EL (cell line): ENCODE measurements at regions not wholly inside any gene's neighbourhood (a gene's known extent, or its start where the extent isn't known, plus 50 kb on each side); places are given as distances from the start of the nearest gene placed in this dataset.

Experiments used
- DNase-seq: peaks from one replicate; pipeline ENCODE4 v3.0.0-alpha.2; 2016

GRCh38 chr2:223414646-223415045 is 187.5 kb downstream of the SCG2 start:
- DNase-seq = peak; percentile 12

DNA sequence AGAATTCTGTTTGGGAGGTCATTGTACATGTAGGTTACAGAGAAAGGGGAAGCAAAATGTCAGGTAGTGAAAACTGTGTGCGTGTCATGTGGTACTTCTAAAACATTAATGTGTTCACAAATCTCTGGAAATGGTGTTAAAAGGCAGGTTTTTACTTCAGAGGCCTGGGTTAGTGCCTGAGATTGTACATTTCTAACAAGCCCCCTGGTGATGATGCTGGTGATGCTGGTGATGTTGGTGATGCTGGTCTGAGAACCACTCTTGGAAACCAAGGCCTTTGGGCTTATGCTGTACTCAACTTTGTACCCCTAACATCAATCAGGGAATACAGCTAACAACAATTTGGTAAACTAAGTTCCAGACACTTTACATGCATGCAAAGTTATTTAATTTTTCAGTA is 187.1 kb downstream of the SCG2 start:
- no peak for DNase-seq

GRCh38 chr2:223416815-223417610 is 185.1 kb downstream of the SCG2 start:
- peak; percentile 14 for DNase-seq

GRCh38 chr2:223418131-223418530 is 184.0 kb downstream of the SCG2 start:
- no peak for DNase-seq

GRCh38 chr2:223418604-223419199 is 183.5 kb downstream of the SCG2 start:
- no peak for DNase-seq

DNA sequence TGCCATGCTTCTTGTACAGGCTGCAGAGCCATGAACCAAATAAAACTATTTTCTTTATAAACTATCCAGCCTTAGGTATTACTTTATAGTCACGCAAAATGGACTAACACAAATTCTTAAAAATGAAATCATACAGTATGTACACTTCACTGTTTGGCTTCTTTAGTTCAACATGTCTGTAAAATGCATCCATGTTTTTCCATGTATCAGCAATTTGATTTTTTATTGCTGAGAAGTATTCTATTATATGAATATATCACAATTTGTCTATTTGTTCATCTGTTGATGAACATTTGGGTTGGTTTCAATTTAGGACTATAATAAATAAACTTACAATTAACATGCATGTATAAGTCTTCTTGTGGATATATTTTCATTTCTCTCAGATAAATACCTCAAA is 182.1 kb downstream of the SCG2 start:
- no peak for DNase-seq

- DNase-seq = no peak
Observed at GRCh38 chr2:223431479-223431878, 170.7 kb downstream of the SCG2 start.

- no peak for DNase-seq
Observed at GRCh38 chr2:223433461-223433860, 168.7 kb downstream of the SCG2 start.

- no peak for DNase-seq
Observed at GRCh38 chr2:223437788-223438187, 164.4 kb downstream of the SCG2 start.

DNA sequence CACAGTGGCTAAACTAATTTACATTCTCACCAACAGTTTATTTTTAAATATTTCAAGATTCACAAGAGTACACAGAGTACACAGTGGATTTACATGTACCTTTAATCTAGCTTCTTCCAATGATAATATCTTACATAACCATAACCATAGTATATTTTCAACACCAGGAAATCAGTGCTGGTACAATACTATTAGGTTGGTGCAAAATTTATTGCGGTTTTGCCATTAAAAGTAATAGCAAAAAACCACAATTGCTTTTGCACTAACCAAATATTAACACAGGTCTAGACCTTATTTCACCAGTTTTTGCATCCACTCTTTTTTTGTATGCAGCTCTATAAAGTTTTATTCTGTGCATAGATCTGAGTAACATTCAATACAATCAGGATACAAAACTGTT is 163.0 kb downstream of the SCG2 start:
- DNase-seq = no peak

- DNase-seq = no peak
Observed at GRCh38 chr2:223439786-223440185, 162.4 kb downstream of the SCG2 start.

- no peak for DNase-seq
Observed at GRCh38 chr2:223442847-223443246, 159.3 kb downstream of the SCG2 start.

DNA sequence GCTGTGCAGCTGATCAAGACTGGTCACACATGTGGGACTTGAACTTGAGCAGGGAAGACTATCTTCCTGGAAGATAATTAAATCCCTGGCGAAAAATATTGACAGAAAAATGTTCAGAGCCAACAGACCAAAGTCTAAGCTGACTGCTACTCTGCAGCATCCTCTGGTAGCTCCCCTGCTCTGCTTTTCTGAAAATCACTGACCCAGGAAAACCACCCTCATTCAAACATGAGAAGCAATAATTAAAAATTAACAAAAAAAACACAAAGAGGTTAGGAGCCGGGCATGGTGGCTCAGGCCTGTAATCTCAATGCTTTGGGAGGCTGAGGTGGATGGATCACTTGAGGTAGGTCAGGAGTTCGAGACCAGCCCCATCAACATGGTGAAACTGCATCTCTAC is 151.9 kb downstream of the SCG2 start:
- DNase-seq = no peak

- DNase-seq = no peak
Observed at GRCh38 chr2:223457301-223457700, 144.9 kb downstream of the SCG2 start.

GRCh38 chr2:223459328-223459939 is 142.7 kb downstream of the SCG2 start:
- DNase-seq = peak; percentile 39

DNA sequence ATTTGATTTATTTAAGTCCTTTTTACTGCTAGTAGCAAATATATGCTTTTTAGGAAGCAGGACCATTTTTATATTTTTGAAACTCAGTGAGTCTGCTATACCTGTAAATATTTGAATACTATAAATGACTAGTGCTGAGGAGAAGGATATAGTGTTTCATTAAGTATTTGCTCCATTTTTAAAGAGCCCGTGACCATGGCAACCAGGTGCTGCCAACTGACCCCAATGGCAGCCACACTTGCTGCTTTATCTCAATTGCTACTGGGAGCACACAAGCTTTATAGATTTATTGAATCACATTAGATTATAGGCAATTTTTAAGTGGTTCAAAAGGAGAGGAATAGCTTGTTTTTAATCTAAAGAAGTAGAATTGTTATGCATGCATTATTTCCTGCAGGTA is 142.0 kb downstream of the SCG2 start:
- DNase-seq = no peak

- DNase-seq = peak; percentile 86
Observed at GRCh38 chr2:223460774-223461211, 141.4 kb downstream of the SCG2 start.

DNA sequence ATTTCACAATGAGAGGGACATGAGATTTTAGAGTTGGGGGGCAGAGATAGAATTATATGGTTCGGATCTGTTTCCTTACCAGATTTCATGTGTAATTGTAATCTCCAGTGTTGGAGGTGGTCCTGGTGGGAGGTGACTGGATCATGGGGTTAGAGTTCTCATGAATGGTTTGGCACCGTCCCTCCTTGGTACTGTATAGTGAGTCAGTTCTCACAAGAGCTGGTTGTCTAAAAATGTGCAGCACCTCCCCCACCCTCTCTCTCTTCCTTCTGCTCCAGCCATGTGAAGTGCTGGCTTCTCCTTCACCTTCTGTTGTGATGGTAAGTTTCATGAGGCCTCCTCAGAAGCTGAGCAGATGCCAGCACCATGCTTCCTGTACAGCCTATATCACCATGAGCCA is 138.1 kb downstream of the SCG2 start:
- DNase-seq = no peak

GRCh38 chr2:223465793-223466192 is 136.4 kb downstream of the SCG2 start:
- DNase-seq = peak; percentile 98

DNA sequence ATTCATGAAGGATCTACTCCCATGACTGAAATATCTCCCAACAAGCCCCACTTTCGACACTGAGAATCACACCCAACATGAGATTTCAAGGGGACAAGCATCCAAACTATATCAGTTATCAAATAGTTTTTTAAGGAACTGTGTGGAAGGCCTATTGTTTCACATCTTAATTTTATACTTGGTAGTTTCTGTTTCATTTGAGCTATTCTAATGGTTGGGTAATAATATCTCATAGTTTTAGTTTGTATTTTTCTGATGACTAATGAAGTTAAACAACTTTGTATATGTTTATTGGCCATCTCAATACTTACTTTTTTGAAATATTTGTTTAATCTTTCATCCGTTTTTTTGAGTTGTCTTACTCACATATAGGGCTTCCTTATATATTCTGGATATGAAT is 135.0 kb downstream of the SCG2 start:
- no peak for DNase-seq

DNA sequence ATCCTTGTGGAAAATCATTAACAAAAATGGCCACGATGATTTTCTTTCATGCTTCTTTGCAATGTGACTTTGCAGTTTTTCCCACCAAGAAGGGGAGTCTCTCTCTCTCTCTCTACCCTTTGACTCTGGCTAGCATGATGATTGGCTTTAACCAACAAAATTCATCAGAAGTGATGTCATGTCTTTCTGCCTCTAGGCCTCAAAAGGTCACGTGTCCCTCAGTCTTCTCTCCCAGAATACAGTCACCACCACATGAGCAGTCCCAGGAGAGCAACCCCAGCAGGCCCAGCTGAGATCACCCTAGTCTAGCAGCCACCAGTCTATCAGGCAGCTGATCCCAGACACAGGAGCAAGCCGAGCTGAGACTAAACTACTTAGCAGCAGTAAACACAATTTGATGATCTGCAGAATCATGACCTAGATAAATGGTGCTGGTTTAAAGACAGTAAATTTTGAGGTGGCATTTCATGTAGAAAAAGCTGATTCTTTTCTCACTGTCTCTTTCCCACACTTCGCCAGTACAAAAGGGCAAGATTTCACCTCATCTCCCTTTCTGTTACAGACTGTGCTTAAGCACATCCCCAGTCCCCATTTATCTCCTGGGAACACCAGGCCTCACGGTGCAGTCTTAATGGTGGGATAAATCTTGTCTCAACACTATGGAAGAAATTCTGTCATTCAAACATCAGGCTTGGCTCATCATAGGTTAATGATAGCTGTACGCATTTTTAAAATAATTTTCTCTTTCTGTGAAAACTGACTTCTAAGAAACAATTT is 132.7 kb downstream of the SCG2 start:
- peak; percentile 97 for DNase-seq

DNA sequence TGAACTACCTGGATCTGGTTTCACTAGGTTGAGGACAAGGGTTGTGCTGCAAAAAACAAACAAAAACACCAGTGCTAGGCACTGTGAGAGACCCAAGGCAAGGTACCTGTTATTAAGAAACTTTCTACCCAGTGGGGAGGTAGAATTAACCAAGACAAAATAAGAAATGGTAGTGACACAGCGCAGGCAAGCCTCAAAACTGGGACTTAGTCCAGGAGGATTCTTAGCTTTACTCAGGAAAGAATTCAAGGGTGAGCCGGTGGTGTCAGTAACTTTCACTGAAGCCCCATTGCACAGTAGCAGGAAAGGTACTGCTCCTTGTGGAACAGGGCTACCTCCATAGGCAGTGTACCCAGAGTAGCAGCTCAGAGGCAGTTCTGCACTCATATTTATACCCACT is 131.6 kb downstream of the SCG2 start:
- DNase-seq = no peak

DNA sequence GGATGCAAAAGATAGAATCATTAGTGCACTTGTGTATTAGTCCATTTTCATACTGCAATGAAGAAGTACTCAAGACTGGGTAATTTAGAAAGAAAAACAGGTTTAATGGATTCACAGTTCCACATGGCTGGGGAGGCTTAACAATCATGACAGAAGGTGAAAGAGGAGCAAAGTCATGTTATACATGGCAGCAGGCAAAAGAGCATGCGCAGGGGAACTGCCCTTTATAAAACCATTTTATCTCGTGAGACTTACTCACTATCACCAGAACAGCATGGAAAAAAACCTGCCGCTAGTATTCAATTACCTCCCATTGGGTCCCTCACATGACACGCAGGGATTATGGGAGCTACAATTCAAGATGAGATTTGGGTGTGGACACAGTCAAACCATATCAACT is 129.4 kb downstream of the SCG2 start:
- DNase-seq = no peak
